T-helper 22 cell (primary cell): ENCODE measurements at regions not wholly inside any gene's neighbourhood (a gene's known extent, or its start where the extent isn't known, plus 50 kb on each side); places are given as distances from the start of the nearest gene placed in this dataset.

ENCODE experiments used
- DNase-seq: peaks from one replicate; pipeline ENCODE4 v3.0.0-alpha.2; 2020; ENCODE audit warnings: low read depth

GRCh38 chr3:56894881-56895431 is 93.2 kb upstream of the ARHGEF3 start:
- no peak for DNase-seq

GRCh38 chr3:56890448-56891091 is 88.8 kb upstream of the ARHGEF3 start:
- no peak for DNase-seq

GRCh38 chr3:56889131-56889530 is 87.4 kb upstream of the ARHGEF3 start:
- no peak for DNase-seq

GRCh38 chr3:56887402-56888025 is 85.8 kb upstream of the ARHGEF3 start:
- no peak for DNase-seq

GRCh38 chr3:56886314-56886713 is 84.6 kb upstream of the ARHGEF3 start:
- DNase-seq, result no peak

GRCh38 chr3:56885879-56886278 is 84.1 kb upstream of the ARHGEF3 start:
- DNase-seq, result no peak

- no peak for DNase-seq
Observed at GRCh38 chr3:56885453-56885852, 83.7 kb upstream of the ARHGEF3 start.

GRCh38 chr3:56884387-56884786 is 82.6 kb upstream of the ARHGEF3 start:
- no peak for DNase-seq

GRCh38 chr3:56883828-56884227 is 82.1 kb upstream of the ARHGEF3 start:
- DNase-seq, result no peak

- no peak for DNase-seq
Observed at GRCh38 chr3:56882896-56883295, 81.1 kb upstream of the ARHGEF3 start.

GRCh38 chr3:56881841-56882240 is 80.1 kb upstream of the ARHGEF3 start:
- no peak for DNase-seq

- DNase-seq, result no peak
Observed at GRCh38 chr3:56880720-56881575, 79.2 kb upstream of the ARHGEF3 start.

- DNase-seq, result no peak
Observed at GRCh38 chr3:56879436-56880215, 77.9 kb upstream of the ARHGEF3 start.

GRCh38 chr3:56878074-56878473 is 76.3 kb upstream of the ARHGEF3 start:
- no peak for DNase-seq

- DNase-seq, result no peak
Observed at GRCh38 chr3:56876916-56877315, 75.2 kb upstream of the ARHGEF3 start.

- no peak for DNase-seq
Observed at GRCh38 chr3:56874269-56874668, 72.5 kb upstream of the ARHGEF3 start.

- DNase-seq, result no peak
Observed at GRCh38 chr3:56870436-56870835, 68.7 kb upstream of the ARHGEF3 start.

- no peak for DNase-seq
Observed at GRCh38 chr3:56869157-56869889, 67.6 kb upstream of the ARHGEF3 start.

GRCh38 chr3:56868706-56869105 is 67.0 kb upstream of the ARHGEF3 start:
- no peak for DNase-seq

GRCh38 chr3:56867671-56868070 is 65.9 kb upstream of the ARHGEF3 start:
- no peak for DNase-seq

GRCh38 chr3:56864918-56865524 is 63.3 kb upstream of the ARHGEF3 start:
- no peak for DNase-seq
